HG02571 (cell line): ENCODE measurements at regions not wholly inside any gene's neighbourhood (a gene's known extent, or its start where the extent isn't known, plus 50 kb on each side); places are given as distances from the start of the nearest gene placed in this dataset.
"Not testable (repeated sequence)": the region's sequence is repeated elsewhere in the genome, so short reads cannot be mapped to it uniquely, and the experiment has no call there.

ENCODE experiments used
- ATAC-seq: cut with Tn5 transposase; IDR thresholded peaks from one replicate; pipeline ENCODE4 v1.9.1; 2021; ENCODE audit warnings: mild to moderate bottlenecking, moderate library complexity; ENCODE audit not compliant: unreplicated experiment

DNA sequence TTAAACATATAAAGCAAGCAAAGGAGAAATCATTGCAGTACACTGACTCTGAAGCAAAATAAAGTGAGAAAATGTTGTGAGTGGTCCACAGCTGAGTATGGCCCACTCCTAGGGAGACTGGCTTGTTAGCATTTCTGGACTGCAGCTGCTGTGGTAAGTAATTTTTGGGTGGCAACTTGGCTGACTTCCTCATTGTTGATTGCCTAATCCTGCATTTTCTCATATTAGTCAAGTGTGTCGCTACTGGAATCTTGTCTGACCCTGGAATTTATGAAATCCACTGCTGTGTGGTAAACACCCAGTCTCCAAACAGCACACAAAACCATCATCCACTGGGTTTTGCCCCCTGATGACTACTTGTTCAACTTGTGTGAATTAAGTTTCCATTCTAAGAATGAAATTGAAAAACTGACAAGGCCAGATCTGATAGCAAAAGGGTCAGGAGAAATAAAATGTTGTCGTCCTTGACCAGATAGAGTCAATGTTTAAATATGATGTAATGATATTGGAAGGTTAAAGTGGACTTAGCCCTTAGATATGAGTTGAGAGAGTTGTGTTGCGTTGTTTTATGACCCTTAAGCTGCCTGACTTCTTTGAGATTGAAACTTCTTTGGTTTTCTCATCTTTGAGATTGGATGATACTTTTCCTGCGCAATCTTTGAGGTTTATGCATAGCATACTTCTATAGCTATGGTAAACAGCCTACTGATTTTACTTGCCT, 106.6 kb upstream of the SEC22B start:
- ATAC-seq, result not testable (repeated sequence)

DNA sequence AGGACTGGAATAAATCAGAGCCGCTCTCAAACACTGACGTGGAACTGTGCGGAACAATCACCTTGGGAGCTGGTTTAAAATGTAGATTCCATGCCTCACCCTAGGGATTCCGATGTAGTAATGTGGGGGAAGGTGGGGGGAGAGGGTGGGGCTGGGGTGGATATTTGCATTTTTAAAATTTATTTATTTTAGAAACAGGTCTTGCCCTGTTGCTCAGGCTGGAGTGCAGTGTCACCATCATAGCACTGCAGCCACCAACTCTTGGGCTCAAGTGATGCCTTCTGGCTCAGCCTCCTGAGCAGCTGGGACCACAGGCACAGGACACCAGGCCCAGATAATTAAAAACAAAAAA, 101.9 kb upstream of the SEC22B start:
- not testable (repeated sequence) for ATAC-seq

DNA sequence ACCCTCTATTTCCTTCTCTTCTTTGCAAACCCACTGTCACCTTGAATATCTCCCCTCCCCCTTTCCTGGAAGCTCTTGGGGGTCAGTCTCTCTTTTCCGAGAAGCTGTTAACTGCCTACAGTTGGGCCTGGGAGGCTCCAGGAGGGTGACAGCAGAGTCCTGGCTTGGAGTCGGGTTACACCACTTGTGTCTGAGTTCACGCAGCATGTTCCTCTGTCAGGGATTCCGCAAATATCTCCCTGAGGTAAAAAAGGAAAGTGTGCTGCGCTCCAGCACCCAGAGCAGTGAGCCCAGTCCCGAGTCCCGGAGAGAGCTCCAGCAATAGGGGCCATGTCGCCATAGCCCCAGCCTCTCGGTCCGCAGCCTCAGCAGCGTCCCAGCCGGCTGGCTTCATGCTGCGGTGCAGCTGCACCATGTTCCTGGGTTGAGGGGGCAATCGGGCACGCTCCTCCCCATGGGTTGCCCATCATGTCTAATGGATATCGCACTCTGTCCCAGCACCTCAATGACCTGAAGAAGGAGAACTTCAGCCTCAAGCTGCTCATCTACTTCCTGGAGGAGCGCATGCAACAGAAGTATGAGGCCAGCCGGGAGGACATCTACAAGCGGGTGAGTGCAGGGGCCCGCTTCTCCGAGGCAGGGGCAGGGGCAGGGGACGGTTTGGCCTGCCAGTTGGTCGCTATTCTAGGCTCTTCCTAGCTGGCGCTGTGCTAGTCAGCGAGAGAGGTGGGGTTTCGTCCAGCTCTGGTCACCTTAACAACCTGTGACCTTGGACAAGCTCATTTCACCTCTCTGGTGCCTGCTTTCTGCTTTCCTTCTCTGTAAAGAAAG, 101.3 kb upstream of the SEC22B start:
- ATAC-seq, result not testable (repeated sequence)

DNA sequence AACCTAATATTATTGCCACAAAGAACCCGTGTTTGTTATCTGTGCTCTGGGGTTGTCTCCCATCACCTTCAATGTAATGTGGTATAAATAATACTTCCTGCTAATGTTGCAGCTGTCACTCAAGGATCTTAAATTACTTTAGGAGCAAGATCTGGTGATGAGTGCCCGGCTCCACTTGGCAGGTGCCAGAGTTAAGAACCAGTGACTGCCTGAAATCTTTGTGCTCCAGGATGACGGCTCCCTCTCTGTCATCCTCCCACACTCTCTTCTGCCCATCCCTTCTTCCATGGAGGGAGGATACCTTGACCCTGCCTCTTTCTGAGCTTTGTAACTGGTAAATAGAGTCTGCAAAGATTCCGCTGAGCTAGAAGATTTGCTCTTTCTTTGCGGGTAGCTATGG, 100.4 kb upstream of the SEC22B start:
- not testable (repeated sequence) for ATAC-seq

DNA sequence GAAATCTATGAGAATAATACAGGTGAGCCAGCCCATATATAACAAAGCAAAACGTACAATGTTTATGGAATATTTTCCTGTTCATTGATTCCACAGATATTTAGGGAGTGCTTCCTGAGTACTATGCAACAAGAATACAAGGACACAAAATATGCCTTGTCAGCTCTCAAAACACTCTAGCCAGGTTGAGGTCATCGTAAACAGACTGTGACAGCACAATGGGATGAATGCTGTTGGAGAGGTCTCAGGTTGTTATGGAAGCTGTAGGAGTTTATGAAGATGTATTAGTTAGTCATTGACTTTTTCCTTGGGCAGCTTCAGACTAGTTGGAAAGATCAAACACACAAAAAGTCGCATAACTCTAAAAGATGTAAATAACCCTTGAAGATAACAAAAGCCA, 98.1 kb upstream of the SEC22B start:
- ATAC-seq, result not testable (repeated sequence)

DNA sequence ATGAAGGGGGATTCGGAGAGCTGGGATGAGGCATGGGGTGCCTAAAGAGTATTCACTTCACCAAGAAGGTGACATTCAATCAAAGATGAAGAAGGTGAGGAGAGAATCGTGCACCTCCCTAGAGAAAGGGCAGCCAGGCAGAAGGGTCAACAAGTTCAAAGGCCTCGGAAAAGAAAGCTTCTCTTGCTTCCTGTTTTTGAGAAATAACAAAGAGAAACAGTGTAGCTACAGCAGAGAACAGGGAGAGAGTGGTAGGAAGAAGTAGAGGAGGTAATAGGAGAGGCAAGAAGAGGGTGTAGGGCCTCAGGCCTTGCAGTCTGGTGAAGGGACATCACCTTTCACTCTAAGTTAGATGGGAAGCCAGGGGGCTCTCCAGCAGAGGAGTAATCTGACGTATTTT, 97.0 kb upstream of the SEC22B start:
- ATAC-seq, result not testable (repeated sequence)

DNA sequence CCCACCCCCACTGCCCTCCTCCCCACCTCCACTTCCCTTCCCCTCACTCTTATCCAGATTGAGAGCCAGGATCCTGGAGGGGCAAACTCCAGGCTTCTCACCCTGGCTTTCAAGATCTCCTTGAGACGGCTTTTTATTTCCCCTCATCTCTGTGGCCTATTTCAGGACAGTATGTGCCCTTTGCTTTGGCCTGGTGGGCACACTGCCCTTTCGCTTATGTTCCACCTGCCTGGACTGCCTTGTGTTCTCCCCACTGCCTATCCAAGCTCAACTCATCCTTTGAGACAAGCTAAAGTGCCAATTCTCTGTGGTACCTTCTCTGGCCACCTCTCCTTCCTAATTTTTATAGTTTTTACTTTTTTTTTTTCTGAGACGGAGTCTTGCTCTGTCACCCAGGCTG, 95.9 kb upstream of the SEC22B start:
- not testable (repeated sequence) for ATAC-seq

DNA sequence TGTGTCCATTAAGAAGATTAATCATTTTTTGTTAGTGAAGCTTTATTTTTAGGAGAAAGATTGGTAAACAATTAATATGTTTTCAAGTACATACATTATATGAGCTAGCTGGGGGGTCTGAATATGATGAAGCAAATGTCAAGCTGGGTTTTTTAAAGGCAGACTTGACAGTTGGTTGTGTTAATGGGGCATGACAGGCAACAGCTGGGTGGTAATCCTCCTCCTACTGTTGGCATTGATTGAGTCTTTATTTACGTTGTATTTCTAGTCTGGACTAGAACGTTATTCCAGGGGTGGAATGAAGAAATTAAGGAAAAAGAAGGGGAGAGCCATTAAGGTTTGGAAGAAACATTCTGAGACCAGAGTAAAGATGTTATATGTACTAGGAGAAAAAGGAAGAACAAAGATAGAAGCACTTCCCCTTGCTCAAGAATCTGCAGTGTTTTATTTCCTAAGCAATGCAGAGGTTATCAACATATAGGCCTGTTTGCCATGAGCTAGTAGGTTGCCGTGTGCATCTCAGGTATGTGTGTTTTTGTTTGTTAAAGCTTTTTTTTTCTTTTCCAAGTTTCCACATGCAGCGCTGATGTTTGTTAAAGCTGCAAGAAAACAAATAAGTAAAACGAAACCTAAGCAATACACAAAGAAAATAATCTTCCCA, 95.4 kb upstream of the SEC22B start:
- not testable (repeated sequence) for ATAC-seq

DNA sequence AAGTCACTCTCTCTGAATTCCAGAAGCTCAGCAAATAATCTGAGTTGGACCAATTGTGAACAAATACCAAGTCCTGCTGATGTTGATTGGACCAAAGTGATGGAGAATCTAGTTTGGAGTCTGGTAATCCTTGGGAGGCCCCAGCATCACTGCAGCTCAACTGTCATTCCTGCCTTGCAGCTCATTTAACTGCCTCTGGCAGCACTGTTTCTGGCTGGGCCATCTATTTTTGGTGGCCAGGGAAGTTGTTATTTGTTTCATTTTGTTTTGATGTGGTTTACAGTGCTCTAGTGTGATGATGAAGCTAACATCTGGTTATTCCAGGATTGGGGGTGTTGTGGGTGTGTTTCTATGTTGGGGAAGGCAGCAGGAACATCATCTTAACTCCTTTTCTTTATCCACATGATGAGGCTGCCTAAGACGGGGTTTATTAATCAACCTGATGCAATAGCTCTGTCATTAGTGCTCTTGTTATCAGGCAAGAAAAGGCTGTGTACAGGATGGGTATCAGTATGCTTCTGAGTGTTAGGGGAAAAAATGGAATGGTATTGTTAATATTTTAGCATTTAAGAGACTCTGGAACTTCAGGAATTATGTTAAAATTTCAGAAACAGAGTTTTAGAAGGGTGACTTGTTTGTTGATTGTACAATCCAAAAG, 91.7 kb upstream of the SEC22B start:
- not testable (repeated sequence) for ATAC-seq

DNA sequence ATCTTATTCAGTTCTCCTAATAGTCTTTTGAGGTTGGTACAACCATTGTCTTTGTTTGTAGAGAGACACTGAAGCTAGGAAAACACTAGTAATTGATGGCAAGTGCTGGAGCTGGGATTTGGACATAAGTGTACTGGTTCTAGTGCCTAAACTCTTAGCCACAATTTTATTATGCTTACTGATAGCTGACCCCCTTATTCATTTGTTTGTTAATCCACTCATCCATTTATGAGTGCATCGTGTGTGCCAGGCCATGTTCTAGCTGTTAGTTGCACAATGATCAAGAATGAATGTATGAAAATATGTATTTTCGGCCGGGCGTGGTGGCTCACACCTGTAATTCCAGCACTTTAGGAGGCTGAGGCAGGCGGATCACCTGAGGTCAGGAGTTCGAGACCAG, 88.2 kb upstream of the SEC22B start:
- ATAC-seq, result not testable (repeated sequence)

DNA sequence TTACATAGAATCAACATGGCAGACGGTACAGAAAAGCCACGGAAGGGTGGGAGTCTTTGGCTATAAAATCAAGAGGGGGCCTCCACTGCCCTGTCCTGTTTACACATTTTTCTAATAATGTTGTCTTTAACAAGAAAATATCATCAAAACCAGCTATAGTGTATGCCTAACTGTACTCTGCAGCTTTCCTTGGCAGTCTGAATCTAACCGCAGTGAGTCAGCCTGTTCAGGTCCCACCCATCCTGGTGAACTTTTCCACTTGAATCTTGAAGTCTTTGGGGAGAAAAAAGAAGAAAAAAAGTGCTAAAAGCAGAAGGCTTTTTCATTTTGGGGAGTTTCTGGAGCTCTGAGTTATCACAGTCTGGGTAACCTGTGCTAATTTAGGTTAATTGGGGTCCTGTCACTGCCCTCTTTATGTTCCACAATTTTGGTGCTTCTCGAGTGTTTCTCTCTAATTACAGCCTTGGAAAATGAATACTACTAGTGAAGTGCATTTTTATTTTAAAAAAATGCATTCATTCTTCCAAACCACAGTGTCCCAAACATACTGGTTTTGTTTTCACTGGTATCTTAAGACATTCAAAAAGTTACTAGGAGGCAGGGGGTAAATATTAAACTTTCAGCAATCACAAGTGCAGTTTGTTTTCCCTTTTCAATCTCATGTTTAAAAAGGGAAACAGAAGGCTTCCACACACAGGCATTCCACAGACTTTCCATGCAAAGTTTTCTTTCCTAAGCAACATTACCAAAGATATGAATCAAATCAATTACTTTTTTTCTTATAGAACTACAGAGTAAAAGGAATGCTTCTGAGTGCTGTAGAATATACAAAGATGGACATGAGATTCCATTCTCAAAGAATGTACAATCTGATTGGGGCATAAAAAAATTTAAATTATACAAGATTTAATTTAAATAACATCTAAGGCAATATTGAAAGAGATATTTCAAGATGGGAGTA, 86.8 kb upstream of the SEC22B start:
- ATAC-seq, result not testable (repeated sequence)

DNA sequence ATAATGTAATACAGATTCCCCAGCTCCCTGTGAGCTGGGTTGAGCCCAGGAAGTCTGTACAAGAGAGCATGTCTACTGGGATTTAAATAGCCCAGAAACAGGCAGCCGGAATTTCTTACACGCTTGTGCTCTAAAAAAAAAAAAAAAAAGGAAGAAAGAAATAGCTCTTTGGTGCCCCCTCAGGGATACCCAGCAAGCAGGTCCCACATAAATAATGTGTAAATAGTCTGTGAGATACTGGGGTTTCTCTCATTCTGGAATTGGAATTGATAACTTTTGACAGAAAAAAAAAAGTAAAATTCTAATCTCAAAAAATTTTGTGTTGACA, 81.4 kb upstream of the SEC22B start:
- ATAC-seq, result not testable (repeated sequence)

DNA sequence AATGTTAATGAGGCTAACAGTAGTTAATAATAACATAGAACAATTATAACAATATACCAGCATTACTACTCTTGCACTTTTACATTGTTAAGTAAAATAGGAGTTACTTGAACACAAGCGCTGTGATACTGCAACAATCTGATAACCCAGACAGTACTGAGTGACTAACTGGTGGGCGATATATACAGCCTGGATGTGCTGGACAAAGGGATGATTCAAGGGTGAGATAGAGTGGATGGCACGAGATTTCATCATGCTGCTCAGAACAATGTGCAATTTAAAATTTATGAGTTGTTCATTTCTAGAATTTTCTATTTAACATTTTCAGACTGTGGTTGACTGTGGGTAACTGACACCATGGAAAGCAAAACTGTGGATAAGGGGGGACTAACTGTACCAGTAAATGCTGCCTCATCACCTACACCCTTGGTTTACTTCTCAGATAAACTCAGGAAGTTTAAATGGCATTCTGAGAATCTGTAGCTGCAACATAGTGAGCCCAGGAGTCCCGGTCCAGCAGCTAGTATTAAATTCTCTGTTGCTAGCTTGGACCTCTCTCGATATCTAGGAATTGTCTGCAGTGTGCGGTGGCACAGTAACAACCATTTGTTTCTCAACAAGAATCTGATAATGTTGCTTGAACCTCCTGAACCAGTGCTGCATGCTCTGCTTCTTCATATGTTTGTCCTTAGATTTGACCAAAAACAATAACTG, 80.9 kb upstream of the SEC22B start:
- not testable (repeated sequence) for ATAC-seq

DNA sequence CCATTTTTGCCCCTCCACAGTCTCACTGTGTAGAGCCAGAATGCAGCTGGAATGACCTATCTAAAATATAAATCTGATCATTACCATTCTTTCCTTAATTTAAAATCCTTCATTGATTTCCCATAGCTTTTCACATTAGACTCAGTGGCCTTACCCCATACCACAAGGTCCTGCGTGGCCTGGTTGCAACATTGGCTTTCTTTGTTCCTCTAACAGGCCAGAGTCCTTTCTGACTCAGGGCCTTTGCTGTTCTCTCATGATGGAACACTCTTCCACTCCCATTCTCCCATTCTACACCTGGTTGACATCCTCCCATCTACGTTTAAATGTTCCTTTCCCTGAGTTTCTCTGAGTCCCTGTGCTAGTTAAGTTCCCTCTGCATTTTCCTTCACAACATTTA, 74.4 kb upstream of the SEC22B start:
- not testable (repeated sequence) for ATAC-seq

DNA sequence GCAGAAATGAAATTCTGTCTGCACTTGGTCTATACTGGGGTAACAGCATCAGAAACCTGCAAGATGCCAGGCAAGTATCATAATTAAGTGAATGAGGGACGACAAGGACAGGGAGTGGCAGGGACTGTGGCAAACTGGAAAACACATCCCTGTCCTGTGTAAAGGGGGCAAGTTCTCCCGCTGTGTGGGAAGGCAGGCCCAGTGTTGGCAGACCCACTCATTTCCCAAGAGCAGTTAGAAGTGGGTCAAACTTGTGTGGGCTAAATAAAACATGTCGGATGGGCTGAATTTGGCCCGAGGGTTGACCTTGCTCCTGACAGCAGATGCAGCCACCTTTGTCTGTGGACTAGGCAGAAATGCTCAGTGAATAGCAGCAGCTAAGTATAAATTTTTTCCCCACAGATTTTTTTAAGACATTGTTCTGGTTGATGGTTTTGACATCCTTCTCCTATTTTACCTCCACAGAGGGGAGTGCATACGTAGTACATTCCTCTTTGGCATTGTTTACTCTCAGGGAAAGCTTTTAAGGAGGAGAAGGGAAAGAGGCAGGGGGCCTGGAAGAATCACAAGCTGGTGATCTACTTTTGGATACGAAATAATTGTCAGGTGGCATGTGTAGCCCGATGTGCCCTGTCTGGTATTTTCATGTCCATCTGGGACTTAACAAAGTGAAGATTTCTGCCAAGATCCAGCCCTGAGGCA, 72.6 kb upstream of the SEC22B start:
- not testable (repeated sequence) for ATAC-seq

DNA sequence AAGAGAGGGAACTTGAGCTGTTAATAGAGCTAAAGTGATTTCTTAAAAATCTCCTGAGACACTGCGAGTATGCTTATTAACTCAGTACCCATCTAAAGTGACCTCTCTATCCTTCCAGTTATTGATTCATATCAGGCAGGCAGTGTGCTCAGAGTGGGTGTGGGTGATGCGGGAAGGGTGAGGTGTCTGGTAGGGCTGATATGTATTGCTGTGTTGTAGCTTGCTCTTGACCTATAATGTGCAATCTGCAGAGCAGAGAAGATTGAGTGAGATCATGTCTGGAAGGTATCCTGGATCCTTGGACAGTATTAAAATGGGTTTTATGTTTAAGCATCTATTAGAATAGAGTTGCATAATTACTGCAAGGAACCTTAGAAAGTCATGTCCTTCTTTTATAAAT, 71.9 kb upstream of the SEC22B start:
- not testable (repeated sequence) for ATAC-seq

DNA sequence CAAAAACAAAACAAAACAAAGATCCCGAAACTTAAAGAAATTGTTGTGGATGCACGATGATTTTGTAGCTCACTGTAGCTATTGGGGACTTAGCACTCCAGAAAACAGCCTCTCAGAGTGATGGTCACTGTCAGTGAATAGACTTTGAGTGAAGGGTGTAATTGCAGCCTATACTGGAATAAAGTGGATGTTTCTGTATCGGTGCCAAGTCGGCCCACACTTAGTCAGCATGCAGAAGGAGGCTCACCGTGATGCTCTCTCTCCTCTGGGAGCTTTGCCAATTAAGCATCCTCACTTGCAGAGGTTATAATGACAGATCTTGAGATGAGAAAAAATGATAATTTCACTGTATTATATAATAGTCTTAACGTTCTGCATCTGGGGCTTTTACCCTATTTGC, 67.5 kb upstream of the SEC22B start:
- not testable (repeated sequence) for ATAC-seq

DNA sequence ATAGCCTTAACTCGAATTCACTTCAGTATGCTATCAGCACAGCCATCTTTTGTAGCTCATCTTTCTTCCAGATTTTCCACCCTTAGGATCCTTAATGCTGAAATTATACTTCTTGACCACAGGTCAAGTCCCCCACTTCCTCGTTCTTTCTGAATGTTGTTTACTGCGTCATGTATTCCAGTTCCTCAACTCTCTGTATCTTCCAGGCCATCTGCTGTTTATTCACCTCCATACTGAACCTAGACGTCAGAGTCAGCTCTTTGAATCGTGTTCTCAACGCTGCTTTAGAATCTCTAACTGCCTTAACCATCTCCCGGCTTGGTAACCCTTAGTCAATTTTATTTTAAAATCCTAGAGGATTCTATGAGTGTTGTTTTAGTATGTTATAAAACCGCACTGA, 66.3 kb upstream of the SEC22B start:
- not testable (repeated sequence) for ATAC-seq

DNA sequence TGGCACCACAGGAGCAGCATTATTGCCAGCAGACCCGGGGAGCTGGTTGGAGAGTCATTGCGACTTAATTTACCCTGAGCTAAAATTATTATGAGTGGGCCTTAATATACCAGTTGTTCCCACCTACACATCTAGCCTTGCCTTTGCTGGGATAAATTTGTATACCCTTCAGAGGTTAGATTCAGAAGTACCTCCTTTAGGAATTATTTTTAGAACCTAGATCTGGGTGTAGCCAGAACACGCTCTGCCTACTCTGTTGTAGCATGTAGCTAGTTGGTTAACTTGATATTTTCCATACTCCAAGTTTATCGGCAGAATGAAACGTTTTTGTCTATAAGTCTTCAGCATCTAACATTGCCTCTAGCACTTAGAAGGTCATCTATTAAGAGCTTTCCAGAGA, 65.5 kb upstream of the SEC22B start:
- ATAC-seq, result not testable (repeated sequence)
